BE2C (cell line): ENCODE measurements at regions not wholly inside any gene's neighbourhood (a gene's known extent, or its start where the extent isn't known, plus 50 kb on each side); places are given as distances from the start of the nearest gene placed in this dataset.

Experiments used
- DNase-seq: peaks from one replicate; pipeline ENCODE4 v3.0.0-alpha.2; 2020
- H3K27me3 ChIP-seq: fragments of 250-450 bp; sonication (Bioruptor Pico); 2 replicates; pipeline ENCODE4 v1.5.1; 2020; ENCODE audit warnings: mild to moderate bottlenecking
- H3K36me3 ChIP-seq: fragments of 250-450 bp; sonication (Bioruptor Pico); 2 replicates; pipeline ENCODE4 v1.5.1; 2020; ENCODE audit warnings: mild to moderate bottlenecking
- H3K4me1 ChIP-seq: fragments of 250-450 bp; sonication (Bioruptor Pico); 2 replicates; pipeline ENCODE4 v1.5.1; 2020
- H3K4me3 ChIP-seq: 2 replicates; pipeline ENCODE4 v1.5.1; 2011; ENCODE audit warnings: low read depth, low read length
- H3K9me3 ChIP-seq: fragments of 250-450 bp; sonication (Bioruptor Pico); 2 replicates; pipeline ENCODE4 v1.5.1; 2020
- TF ChIP-seq, protein P1 (sequence below): IDR thresholded peaks from 2 replicates; pipeline ENCODE4 v1.5.1; 2012; ENCODE audit warnings: mild to moderate bottlenecking, low read depth, low read length

DNA sequence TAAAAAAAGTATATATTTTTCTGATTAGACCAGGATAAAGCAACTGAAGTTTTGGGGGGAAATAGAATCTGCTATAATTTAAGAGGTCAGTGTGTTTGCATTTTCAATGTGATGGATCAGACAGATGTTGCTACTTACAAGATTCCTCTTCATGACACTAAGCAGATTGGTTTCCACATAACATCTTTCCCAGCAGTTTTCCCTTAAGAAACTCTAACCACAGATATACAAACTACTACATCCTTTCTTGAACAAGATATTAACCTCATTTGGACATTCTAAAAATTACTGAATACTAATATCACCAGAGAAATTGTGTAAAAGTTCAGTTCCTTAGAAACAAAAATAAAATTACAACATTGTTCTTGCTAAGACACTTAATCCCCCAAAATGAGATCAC, 106.7 kb upstream of the GUCY1A1 start:
- Histone ChIP-seq H3K9me3 (no peaks in the 10 kb centered on the region), H3K27me3 (no peaks in the 10 kb centered on the region), H3K4me3 (no peak overlapping the region), H3K36me3 (no peaks in the 10 kb centered on the region), H3K4me1 (no peaks in the 10 kb centered on the region)
- no peak for DNase-seq
- TF ChIP-seq, protein P1, sequence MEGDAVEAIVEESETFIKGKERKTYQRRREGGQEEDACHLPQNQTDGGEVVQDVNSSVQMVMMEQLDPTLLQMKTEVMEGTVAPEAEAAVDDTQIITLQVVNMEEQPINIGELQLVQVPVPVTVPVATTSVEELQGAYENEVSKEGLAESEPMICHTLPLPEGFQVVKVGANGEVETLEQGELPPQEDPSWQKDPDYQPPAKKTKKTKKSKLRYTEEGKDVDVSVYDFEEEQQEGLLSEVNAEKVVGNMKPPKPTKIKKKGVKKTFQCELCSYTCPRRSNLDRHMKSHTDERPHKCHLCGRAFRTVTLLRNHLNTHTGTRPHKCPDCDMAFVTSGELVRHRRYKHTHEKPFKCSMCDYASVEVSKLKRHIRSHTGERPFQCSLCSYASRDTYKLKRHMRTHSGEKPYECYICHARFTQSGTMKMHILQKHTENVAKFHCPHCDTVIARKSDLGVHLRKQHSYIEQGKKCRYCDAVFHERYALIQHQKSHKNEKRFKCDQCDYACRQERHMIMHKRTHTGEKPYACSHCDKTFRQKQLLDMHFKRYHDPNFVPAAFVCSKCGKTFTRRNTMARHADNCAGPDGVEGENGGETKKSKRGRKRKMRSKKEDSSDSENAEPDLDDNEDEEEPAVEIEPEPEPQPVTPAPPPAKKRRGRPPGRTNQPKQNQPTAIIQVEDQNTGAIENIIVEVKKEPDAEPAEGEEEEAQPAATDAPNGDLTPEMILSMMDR: no peak

DNA sequence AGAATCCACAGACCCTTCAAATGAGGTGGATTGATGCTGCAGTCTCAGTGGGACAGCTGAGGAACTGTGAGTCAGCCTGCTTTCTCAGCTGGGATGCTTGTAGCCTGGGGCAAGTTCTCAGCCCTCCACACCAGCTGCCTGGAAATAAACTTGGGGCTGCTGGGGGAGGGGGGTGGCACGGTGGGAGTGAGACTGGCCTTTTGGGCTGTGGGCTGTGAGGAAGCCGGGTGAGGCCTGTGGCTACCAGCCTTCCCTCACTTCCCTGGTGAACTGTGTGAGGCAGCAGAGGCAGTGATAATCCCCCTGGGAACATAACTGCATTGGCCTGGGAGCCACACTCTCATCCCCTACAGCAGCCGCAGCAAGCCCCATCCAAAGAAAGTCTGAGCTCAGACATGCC, 114.5 kb upstream of the GUCY1A1 start:
- H3K4me3 ChIP-seq: no peak overlapping the region
- H3K36me3 ChIP-seq: no peaks in the 10 kb centered on the region
- TF ChIP-seq, protein P1: no peak
- H3K4me1 ChIP-seq: peaks cover 10% of the 10 kb centered on the region
- no peaks in the 10 kb centered on the region for H3K27me3 ChIP-seq
- no peaks in the 10 kb centered on the region for H3K9me3 ChIP-seq
- DNase-seq: peak; percentile 77

DNA sequence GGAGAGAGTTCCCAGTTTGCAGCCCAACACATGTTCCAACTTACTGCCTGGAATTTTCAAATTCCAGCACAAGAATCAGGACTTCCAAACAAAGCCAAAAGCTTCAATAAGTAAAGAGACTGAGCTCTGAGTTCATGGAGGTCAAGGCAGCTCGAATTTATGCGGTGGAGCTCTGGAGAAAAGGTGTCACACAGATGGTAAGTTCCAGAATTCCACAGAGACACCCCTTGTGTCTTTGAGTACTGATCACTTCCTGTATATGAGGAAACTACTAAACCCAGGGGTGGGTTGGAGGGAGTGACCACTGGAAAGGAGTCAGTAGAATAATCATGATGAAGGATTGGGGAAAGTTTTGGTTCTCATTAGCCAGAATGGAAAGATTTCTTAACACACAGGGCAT, 118.5 kb upstream of the GUCY1A1 start:
- Histone ChIP-seq H3K27me3 (no peaks in the 10 kb centered on the region), H3K9me3 (no peaks in the 10 kb centered on the region), H3K36me3 (no peaks in the 10 kb centered on the region), H3K4me3 (no peak overlapping the region), H3K4me1 (peaks cover 10% of the 10 kb centered on the region)
- TF ChIP-seq, protein P1: no peak
- DNase-seq: no peak

DNA sequence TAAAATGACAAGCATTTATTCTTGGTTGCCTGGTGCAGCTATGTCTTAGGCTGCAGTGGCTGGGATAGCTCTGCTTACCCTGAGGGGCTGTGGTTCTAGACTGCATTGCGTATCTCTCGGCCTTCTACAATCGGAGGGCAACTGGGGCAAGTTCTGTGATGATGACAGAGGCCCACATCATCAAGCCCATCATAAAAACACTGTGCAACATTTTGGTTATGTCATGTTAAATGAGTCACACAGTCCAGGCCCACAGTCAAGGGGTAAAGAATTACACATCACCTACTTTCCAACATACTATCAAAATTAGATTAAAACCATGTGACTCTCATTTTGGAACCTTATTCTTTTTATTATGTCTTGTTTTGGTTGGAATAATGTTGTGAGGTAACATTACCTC, 120.2 kb upstream of the GUCY1A1 start:
- TF ChIP-seq, protein P1: no peak
- H3K9me3 ChIP-seq: no peaks in the 10 kb centered on the region
- no peak overlapping the region for H3K4me3 ChIP-seq
- no peaks in the 10 kb centered on the region for H3K36me3 ChIP-seq
- no peaks in the 10 kb centered on the region; the same call in 1 of the 2 replicates for H3K4me1 ChIP-seq
- no peaks in the 10 kb centered on the region for H3K27me3 ChIP-seq
- no peak for DNase-seq

DNA sequence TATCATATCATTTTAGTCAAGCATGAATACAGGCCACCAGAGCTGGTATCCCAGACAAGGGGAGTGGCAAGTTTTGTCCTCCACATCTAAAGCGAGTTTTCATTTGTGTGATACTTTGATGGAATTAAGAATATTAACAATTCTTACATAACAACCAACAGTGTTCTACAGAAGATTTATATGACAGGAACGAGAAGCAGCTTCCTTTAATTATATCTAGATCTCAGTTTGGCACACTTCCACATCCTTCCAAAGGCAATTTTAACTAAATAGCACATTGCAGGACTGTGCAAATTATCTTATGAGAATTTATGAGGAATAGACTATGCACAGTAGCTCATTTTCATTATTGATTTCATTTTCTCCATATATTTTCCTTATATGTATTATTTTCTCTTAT, 121.2 kb upstream of the GUCY1A1 start:
- no peaks in the 10 kb centered on the region for H3K4me1 ChIP-seq
- H3K36me3 ChIP-seq: no peaks in the 10 kb centered on the region
- no peaks in the 10 kb centered on the region for H3K27me3 ChIP-seq
- TF ChIP-seq, protein P1: no peak
- no peaks in the 10 kb centered on the region for H3K9me3 ChIP-seq
- no peak overlapping the region for H3K4me3 ChIP-seq
- DNase-seq: no peak

DNA sequence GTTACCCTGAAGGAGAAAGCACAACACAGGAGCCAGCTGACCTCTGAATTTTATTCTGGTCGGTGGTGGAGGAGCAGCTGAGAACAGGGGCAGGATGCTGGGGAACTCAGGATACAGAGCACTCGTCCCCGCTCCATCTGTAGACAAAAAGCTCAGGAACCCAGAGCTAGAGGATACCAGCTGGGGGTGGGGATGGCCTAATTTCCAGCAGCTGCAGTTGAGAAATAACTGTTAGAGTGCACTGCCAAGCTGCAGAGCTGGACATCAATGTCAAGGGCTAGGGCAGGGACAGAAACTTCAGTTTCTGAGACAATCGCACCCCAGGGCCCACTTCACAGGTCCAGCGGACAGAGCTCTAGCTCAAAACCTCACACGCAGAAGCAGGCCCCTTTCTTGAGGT, 122.1 kb upstream of the GUCY1A1 start:
- no peaks in the 10 kb centered on the region for H3K36me3 ChIP-seq
- no peak for DNase-seq
- H3K4me3 ChIP-seq: no peak overlapping the region
- TF ChIP-seq, protein P1: no peak
- H3K4me1 ChIP-seq: no peaks in the 10 kb centered on the region
- H3K27me3 ChIP-seq: no peaks in the 10 kb centered on the region
- no peaks in the 10 kb centered on the region for H3K9me3 ChIP-seq
